Right cardiac atrium (tissue), 5 donors: ENCODE measurements at regions not wholly inside any gene's neighbourhood (a gene's known extent, or its start where the extent isn't known, plus 50 kb on each side); places are given as distances from the start of the nearest gene placed in this dataset.
A peak's percentile ranks its signal among the peaks of the same experiment; 100 is the strongest.
"Not testable (repeated sequence)": the region's sequence is repeated elsewhere in the genome, so short reads cannot be mapped to it uniquely, and the experiment has no call there.

Experiments used
- ATAC-seq, 2 donors: fragments of 200-7000 bp; cut with Tn5 transposase; one replicate each; pipeline versions ENCODE4 v1.8.0 to v1.9.1; 2020; ENCODE audit warnings: moderate library complexity in 2 of 2, mild to moderate bottlenecking in 1 of 2
- DNase-seq, 3 donors: peaks; one replicate each; pipeline ENCODE4 v3.0.0-alpha.2; 2020
- H3K27ac ChIP-seq: one replicate; pipeline ENCODE4 v1.5.1; 2013; ENCODE audit warnings: mild to moderate bottlenecking, low read length, control low read depth, moderate library complexity
- H3K27me3 ChIP-seq: one replicate; pipeline ENCODE4 v1.6.1; 2013; ENCODE audit not compliant: control insufficient read depth, insufficient read depth
- H3K4me1 ChIP-seq: one replicate; pipeline ENCODE4 v1.6.1; 2013; ENCODE audit warnings: low read length; ENCODE audit not compliant: control insufficient read depth, insufficient read depth
- H3K4me3 ChIP-seq: one replicate; pipeline ENCODE4 v1.5.1; 2013; ENCODE audit warnings: low read length, control low read depth
- H3K9me3 ChIP-seq: one replicate; pipeline ENCODE4 v1.6.1; 2013; ENCODE audit warnings: low read length; ENCODE audit not compliant: control insufficient read depth
- WGBS: extraction: QIAGEN DNeasy Blood & Tissue Kit; methylation state at CpG from one replicate; pipeline ENCODE4 v1.1.7; 2013; 5-methylcytosine and 5-hydroxymethylcytosine counted together
- intact Hi-C, 4 donors: fragments of 100-400 bp; cut with DNase I; formaldehyde crosslinking; loops; one replicate each; pipeline versions ENCODE4 v1.11.0 to v1.14.0; 2022 to 2023
- donor health status: healthy with polysubstance abuse.
- donor health status: DM: no; HTN: yes; CAD: no.
- donor health status: DM: no; HTN: no; CAD: no.
- donor health status: DM: no; HTN: yes; CAD: no; lungs with severe emphysema.
- donor health status: DM: yes; HTN: yes; CAD: no.

GRCh38 chr17:68759343-68760140 is 158.4 kb upstream of the FAM20A start:
- ATAC-seq (peak; percentile 98), DNase-seq (peak; percentile 88 to 96 (median 92))
- 9% methylated on average over 12 of the region's 12 CpGs for WGBS
- H3K4me1 ChIP-seq = peaks cover 2% of the 10 kb centered on the region
- H3K27ac ChIP-seq = peak overlapping the region; percentile 6
- intact Hi-C loops = loop anchor here in 2 of 4 donors (5.0 to 10.0 kb wide), 4 partner anchors 215 to 585 kb away; no protein-coding TSS in a partner anchor
- H3K9me3 ChIP-seq = no peaks in the 10 kb centered on the region
- H3K27me3 ChIP-seq = no peaks in the 10 kb centered on the region
- H3K4me3 ChIP-seq = peak overlapping the region; percentile 39

GRCh38 chr17:68759002-68759342 is 157.8 kb upstream of the FAM20A start:
- intact Hi-C loops = loop anchor here in 2 of 4 donors (5.0 to 10.0 kb wide), 4 partner anchors 214 to 584 kb away; no protein-coding TSS in a partner anchor
- DNase-seq = no peak
- no peak overlapping the region for H3K4me3 ChIP-seq
- H3K9me3 ChIP-seq = no peaks in the 10 kb centered on the region
- 86% methylated on average over 6 of the region's 6 CpGs for WGBS
- ATAC-seq = no peak
- peaks cover 2% of the 10 kb centered on the region for H3K4me1 ChIP-seq
- no peak overlapping the region for H3K27ac ChIP-seq
- no peaks in the 10 kb centered on the region for H3K27me3 ChIP-seq

GRCh38 chr17:68757866-68758757 is 156.9 kb upstream of the FAM20A start:
- H3K4me3 ChIP-seq, ATAC-seq, H3K9me3 ChIP-seq, H3K27me3 ChIP-seq, H3K4me1 ChIP-seq, H3K27ac ChIP-seq, DNase-seq: not testable (repeated sequence)
- 95% methylated on average over 2 of the region's 2 CpGs for WGBS
- intact Hi-C loops = loop anchor here in 2 of 4 donors (5.0 to 10.0 kb wide), 4 partner anchors 213 to 583 kb away; no protein-coding TSS in a partner anchor

- H3K27me3 ChIP-seq = no peaks in the 10 kb centered on the region
- no peak for DNase-seq
- H3K4me3 ChIP-seq = no peak overlapping the region
- H3K4me1 ChIP-seq = no peaks in the 10 kb centered on the region
- H3K27ac ChIP-seq = no peak overlapping the region
- intact Hi-C loops = loop anchor here in 1 of 4 donors (10.0 kb wide), 3 partner anchors 209 to 579 kb away; no protein-coding TSS in a partner anchor
- no peaks in the 10 kb centered on the region for H3K9me3 ChIP-seq
- WGBS = 94% methylated on average over 9 of the region's 9 CpGs
- no peak for ATAC-seq
Observed at GRCh38 chr17:68753985-68754769, 153.0 kb upstream of the FAM20A start.

- Histone ChIP-seq H3K27me3 (no peaks in the 10 kb centered on the region), H3K4me1 (no peaks in the 10 kb centered on the region), H3K4me3 (no peak overlapping the region), H3K9me3 (peaks cover 2% of the 10 kb centered on the region), H3K27ac (no peak overlapping the region)
- intact Hi-C loops = loop anchor here in 1 of 4 donors (10.0 kb wide), 3 partner anchors 205 to 575 kb away; no protein-coding TSS in a partner anchor
- 81% methylated on average over 6 of the region's 6 CpGs for WGBS
- ATAC-seq (no peak), DNase-seq (no peak)
Observed at GRCh38 chr17:68750208-68750562, 149.0 kb upstream of the FAM20A start.

- intact Hi-C loops = loop anchor here in 1 of 4 donors (10.0 kb wide), 3 partner anchors 205 to 575 kb away; no protein-coding TSS in a partner anchor
- DNase-seq = no peak
- ATAC-seq = no peak
Observed at GRCh38 chr17:68749349-68750207, 148.4 kb upstream of the FAM20A start.

GRCh38 chr17:68748381-68748780 is 147.2 kb upstream of the FAM20A start:
- no peak for ATAC-seq
- Histone ChIP-seq H3K9me3 (peaks cover 5% of the 10 kb centered on the region), H3K4me3 (no peak overlapping the region), H3K27ac (no peak overlapping the region), H3K27me3 (no peaks in the 10 kb centered on the region), H3K4me1 (no peaks in the 10 kb centered on the region)
- DNase-seq = no peak
- WGBS = 95% methylated on average over 2 of the region's 2 CpGs
- intact Hi-C loops = no loop called here

More at GRCh38 chr17:68749349-68750207, 148.4 kb upstream of the FAM20A start:
- Histone ChIP-seq H3K4me3 (no peak overlapping the region), H3K4me1 (no peaks in the 10 kb centered on the region), H3K9me3 (peaks cover 5% of the 10 kb centered on the region), H3K27ac (no peak overlapping the region), H3K27me3 (no peaks in the 10 kb centered on the region)
- 58% methylated on average over 12 of the region's 12 CpGs for WGBS

GRCh38 chr17:68740555-68741447 is 139.6 kb upstream of the FAM20A start:
- Histone ChIP-seq H3K27me3 (no peaks in the 10 kb centered on the region), H3K4me1 (no peaks in the 10 kb centered on the region), H3K9me3 (peaks cover 9% of the 10 kb centered on the region), H3K27ac (no peak overlapping the region), H3K4me3 (no peak overlapping the region)
- intact Hi-C loops = no loop called here
- DNase-seq (no peak), ATAC-seq (no peak)
- WGBS = 93% methylated on average over 8 of the region's 8 CpGs

- H3K9me3 ChIP-seq = peaks cover 4% of the 10 kb centered on the region
- DNase-seq (no peak), ATAC-seq (no peak)
- 49% methylated on average over 6 of the region's 6 CpGs for WGBS
- no peaks in the 10 kb centered on the region for H3K27me3 ChIP-seq
- H3K4me3 ChIP-seq = no peak overlapping the region
- no peak overlapping the region for H3K27ac ChIP-seq
- intact Hi-C loops = no loop called here
- peaks cover 10% of the 10 kb centered on the region for H3K4me1 ChIP-seq
Observed at GRCh38 chr17:68737761-68738443, 136.7 kb upstream of the FAM20A start.
